ENCODE measurements at regions not wholly inside any gene's neighbourhood (a gene's known extent, or its start where the extent isn't known, plus 50 kb on each side); places are given as distances from the start of the nearest gene placed in this dataset.

DNA sequence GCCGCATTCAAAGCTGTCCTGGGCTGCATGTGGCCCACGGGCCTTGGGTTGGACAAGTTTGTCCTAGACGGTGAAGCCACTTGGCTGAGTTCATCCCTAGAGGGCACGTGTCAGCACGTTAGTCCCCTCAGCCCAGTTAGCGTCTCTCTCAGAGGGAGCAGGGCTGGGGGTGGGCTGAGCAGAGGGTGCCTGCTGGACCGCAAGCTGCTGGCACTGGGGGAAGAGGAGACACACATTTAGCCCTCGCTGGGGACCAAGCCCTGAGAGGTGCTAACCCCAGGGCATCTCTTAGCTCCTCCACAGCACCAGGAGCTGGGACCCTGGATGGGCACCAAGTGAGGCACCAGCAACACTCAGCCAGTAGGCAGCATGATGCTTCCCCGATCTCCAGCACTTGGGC lies 107.0 kb downstream of the SHANK2 start:
- TF ChIP-seq, protein P1, sequence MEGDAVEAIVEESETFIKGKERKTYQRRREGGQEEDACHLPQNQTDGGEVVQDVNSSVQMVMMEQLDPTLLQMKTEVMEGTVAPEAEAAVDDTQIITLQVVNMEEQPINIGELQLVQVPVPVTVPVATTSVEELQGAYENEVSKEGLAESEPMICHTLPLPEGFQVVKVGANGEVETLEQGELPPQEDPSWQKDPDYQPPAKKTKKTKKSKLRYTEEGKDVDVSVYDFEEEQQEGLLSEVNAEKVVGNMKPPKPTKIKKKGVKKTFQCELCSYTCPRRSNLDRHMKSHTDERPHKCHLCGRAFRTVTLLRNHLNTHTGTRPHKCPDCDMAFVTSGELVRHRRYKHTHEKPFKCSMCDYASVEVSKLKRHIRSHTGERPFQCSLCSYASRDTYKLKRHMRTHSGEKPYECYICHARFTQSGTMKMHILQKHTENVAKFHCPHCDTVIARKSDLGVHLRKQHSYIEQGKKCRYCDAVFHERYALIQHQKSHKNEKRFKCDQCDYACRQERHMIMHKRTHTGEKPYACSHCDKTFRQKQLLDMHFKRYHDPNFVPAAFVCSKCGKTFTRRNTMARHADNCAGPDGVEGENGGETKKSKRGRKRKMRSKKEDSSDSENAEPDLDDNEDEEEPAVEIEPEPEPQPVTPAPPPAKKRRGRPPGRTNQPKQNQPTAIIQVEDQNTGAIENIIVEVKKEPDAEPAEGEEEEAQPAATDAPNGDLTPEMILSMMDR (IDR thresholded peaks at IDR 0.05), result no peak
- TF ChIP-seq POLR2A (IDR thresholded peaks at IDR 0.05) (no peak), POLR2AphosphoS5 (IDR thresholded peaks at IDR 0.05) (no peak)

All from sigmoid colon (tissue), 4 donors.